HG03571 (cell line): ENCODE measurements at regions not wholly inside any gene's neighbourhood (a gene's known extent, or its start where the extent isn't known, plus 50 kb on each side); places are given as distances from the start of the nearest gene placed in this dataset.
"Not testable (repeated sequence)": the region's sequence is repeated elsewhere in the genome, so short reads cannot be mapped to it uniquely, and the experiment has no call there.

ENCODE experiments used
- ATAC-seq: cut with Tn5 transposase; IDR thresholded peaks from one replicate; pipeline ENCODE4 v1.9.1; 2021; ENCODE audit not compliant: unreplicated experiment

DNA sequence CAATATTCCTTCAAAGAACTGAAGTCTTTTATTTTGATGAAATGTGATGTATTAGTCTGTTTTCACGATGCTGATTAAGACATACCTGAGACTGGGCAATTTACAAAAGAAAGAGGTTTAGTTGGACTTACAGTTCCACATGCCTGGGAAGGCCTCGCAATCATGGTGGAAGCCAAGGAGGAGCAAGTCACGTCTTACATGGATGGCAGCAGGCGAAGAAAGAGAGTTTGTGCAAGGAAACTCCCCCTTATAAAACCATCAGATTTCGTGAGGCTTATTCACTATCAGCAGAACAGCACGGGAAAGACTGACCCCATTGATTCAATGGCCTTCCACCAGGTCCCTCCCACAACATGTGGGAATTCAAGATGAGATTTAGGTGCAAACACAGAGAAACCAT lies 750.3 kb upstream of the KCND2 start:
- no peak for ATAC-seq

DNA sequence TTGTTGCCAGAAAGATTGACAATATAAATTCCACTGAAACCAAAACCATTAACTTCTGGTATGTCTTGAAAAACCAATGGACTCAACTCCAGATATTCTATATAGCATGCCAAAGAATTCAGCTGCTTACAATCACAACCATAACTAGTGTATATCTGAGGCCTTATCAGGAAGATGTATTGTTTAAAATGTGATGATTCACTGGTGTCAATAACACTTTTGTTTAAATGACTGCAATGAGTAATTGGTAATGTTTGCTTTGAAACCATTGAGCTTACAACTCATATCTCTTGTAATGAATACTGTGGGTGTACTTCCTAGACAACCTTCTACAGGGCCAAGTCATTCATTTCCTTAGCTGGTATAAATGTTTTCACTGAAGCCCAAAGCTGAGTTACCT lies 727.9 kb upstream of the KCND2 start:
- no peak for ATAC-seq

DNA sequence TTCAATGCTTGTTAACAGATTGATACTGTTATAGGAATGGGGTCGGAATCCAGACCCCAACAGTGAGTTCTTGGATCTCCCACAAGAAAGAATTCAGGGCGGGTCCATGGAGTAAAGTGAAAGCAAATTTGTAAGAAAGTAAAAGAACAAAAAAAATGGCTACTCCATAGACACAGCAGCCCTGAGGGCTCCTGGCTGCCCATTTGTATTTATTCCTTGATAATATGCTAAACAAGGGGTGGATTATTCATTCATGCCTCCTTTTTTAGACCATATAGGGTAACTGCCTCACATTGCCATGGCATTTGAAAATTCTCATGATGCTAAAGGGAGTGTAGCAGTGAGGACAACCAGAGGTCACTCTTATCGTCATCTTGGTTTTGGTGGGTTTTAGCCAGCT lies 717.2 kb upstream of the KCND2 start:
- no peak for ATAC-seq

- no peak for ATAC-seq
Observed at GRCh38 chr7:119556436-119556835, 716.5 kb upstream of the KCND2 start.

DNA sequence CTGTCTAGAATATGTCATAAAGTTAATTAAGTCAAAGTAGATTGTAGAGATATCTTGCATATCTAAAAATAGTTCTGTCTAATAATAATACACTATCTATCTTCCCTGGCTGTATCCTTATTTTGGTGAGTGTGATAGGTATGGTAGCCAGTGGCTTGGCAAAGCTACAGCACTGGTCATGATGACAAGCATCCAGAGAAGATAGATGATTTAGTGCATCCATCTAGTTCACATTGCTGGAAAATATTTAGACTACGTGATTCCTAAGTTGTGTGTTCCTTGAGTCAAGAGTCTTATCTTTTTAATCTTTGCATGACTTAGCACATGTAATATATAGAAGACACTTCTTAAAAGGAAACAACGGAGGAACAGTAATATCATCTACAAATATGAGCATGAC lies 711.2 kb upstream of the KCND2 start:
- no peak for ATAC-seq

DNA sequence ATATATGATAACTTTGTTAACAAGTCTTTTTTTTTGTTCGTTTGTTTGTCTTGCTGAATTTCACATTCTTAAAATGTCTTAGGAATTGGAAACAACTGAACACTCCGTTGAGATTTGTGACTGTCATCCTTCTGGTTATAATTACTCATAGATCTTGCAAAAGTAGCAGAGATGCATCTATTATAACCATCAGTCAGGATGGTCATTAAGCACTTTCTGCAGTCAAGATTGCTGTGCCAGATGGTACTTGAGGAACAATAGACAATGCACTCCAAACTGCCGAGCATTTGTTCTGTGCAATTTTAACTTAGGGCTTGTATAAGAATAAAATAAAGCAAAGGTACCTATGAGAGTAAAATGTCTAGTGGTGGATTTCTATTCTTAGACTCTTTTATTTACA lies 710.1 kb upstream of the KCND2 start:
- no peak for ATAC-seq

- ATAC-seq, result no peak
Observed at GRCh38 chr7:119571666-119572065, 701.3 kb upstream of the KCND2 start.

DNA sequence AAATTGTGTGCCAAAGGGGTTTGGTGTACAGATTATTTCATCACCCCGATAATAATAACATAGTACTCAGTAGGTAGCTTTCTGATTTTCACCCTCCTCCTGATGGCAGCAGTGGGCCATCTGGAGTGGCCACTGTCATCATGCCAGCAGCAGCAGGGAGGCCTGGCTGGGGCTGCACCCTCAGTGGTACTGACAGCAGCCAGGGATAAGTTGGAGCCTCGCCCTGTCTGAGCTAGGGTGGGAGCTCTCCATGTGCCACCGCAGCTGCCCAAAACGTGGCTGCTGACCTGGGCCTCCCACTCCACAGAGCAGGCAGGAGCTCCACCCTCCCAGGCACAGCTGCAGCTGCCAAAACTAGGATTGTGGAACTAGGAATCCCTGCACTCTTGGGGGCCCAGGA lies 700.8 kb upstream of the KCND2 start:
- no peak for ATAC-seq

GRCh38 chr7:119572541-119572940 lies 700.4 kb upstream of the KCND2 start:
- no peak for ATAC-seq

- ATAC-seq, result no peak
Observed at GRCh38 chr7:119578116-119578515, 694.9 kb upstream of the KCND2 start.

- ATAC-seq, result no peak
Observed at GRCh38 chr7:119594956-119595355, 678.0 kb upstream of the KCND2 start.

DNA sequence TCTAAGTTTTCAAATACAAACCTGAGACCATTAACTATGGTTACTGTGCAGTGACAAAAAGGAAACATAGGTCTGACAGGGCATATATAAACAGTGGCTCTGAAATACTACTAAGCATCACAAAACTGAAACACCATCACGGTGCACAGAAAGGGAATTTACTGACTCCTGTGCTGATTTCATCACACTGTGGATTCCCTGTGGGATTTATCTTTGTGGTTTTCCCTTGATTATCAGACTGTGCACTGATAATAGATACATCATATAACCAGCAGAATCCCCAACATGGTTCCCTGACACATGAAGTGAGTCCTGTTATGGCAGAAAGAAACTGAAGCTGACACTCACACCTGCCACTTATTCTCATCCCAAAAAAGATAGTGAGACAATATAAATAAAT lies 676.3 kb upstream of the KCND2 start:
- ATAC-seq, result no peak

- ATAC-seq, result no peak
Observed at GRCh38 chr7:119606297-119606696, 666.7 kb upstream of the KCND2 start.

DNA sequence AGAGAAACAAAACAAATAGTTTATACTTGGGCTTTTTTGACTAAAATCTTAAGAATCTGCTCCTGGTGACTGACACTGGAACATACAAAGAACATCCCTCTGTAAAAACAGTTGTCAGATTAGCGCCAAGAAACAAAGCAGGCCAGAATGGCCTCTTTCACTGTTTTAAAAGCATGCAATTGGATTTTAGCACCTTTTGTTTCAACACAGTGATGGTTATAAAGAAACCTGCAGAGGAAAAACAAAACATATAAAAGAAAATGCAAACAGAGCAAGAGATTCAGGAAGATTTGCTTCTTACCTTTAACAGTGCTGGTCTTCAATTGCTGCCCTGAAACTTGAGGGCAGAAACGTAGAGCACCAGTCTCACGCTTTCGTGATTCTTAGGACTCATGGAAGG lies 652.2 kb upstream of the KCND2 start:
- ATAC-seq, result no peak

GRCh38 chr7:119623427-119623826 lies 649.5 kb upstream of the KCND2 start:
- ATAC-seq, result no peak

DNA sequence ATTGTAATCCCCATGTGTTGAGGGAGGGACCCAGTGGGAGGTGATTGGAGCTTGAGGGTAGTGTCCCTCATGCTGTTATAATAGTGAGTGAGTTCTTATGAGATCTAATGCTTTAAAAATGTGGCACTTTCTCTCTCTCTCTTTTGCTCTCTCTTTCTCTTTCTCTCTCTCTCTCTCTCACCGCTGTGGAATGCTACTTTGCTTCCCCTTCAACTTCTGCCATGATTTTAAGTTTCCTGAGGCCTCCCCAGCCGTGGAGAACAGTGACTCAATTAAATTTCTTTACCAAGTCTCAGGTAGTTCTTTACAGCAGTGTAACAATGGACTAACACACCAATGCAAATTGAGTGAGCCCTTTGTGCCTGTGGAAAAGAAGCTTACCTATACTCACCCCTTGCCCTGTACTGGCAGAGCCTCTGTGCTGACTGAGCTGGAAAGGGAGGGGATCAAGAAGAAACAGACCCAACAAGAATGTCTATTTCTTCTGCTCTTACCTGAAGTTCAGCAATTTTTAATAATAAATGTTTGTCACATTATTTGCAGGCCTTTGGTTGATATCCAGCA lies 642.5 kb upstream of the KCND2 start:
- ATAC-seq, result no peak

- not testable (repeated sequence) for ATAC-seq
Observed at GRCh38 chr7:119633812-119634211, 639.2 kb upstream of the KCND2 start.

- no peak for ATAC-seq
Observed at GRCh38 chr7:119640326-119640725, 632.6 kb upstream of the KCND2 start.

DNA sequence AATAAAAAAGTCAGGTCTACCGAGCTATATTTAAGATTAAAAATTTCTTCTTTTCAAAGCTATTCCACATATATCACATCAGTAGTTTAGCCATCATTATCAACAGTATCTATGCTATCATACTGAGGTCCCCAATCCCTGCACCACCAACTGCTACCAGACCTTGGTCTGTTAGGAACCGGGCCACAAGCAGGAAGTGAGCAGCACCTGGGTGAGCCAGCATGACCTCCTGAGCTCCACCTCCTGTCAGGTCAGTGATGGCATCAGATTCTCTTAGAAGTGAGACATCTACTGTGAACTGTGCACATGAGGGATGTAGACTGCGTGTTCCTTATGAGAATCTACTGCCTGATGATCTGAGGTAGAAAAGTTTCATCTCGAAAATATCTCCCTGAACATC lies 632.1 kb upstream of the KCND2 start:
- ATAC-seq, result no peak

DNA sequence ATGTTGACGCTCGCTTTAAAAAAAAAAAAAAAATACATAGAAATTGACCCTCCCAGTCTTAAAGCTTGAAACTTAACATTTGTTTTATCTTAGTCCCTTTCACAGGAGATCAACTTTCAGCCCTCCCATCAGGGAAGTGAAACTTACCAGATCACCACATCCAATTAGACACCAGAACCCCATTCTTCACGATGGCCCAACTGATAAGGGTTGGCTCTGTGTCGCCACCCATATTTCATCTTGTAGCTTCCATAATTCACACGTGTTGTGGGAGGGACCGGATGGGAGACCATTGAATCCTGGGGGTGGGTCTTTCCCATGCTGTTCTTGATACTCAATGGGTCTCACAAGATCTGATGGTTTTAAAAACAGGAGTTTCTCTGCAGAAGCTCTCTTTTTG lies 629.4 kb upstream of the KCND2 start:
- no peak for ATAC-seq

GRCh38 chr7:119647286-119647685 lies 625.7 kb upstream of the KCND2 start:
- no peak for ATAC-seq

DNA sequence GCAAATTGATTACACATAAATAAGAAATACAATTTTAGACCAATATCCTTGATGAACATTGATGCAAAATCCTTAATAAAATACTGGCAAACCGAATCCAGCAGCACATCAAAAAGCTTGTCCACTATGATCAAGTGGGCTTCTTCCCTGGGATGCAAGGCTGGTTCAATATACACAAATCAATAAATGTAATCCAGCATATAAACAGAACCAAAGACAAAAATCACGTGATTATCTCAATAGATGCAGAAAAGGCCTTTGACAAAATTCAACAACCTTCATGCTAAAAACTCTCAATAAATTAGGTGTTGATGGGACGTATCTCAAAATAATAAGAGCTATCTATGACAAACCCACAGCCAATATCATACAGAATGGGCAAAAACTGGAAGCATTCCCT lies 624.2 kb upstream of the KCND2 start:
- not testable (repeated sequence) for ATAC-seq

- no peak for ATAC-seq
Observed at GRCh38 chr7:119660080-119660479, 612.9 kb upstream of the KCND2 start.

GRCh38 chr7:119664601-119665000 lies 608.4 kb upstream of the KCND2 start:
- ATAC-seq, result no peak
